GM23338 (cell line): ENCODE measurements at regions not wholly inside any gene's neighbourhood (a gene's known extent, or its start where the extent isn't known, plus 50 kb on each side); places are given as distances from the start of the nearest gene placed in this dataset.

ENCODE experiments used
- ATAC-seq: fragments of 200-7000 bp; cut with Tn5 transposase; 3 replicates; pipeline ENCODE4 v1.9.1; 2020
- DNase-seq: peaks from one replicate; pipeline ENCODE4 v3.0.0-alpha.2; 2015; ENCODE audit warnings: low spot score
- H2AFZ ChIP-seq: fragments of 200-600 bp; sonication (generic); 2 replicates; pipeline ENCODE4 v1.8.0; 2016; ENCODE audit warnings: antibody characterized with exemption, mild to moderate bottlenecking, moderate library complexity
- H3F3A ChIP-seq: fragments of 200-600 bp; sonication (generic); replicated peaks from 2 replicates; pipeline ENCODE4 v1.8.0; 2017; ENCODE audit warnings: antibody characterized with exemption, mixed run types, low read depth
- H3K27ac ChIP-seq: fragments of 200-600 bp; sonication (generic); 2 replicates; pipeline ENCODE4 v1.6.1; 2016; ENCODE audit warnings: low read depth
- H3K27me3 ChIP-seq: fragments of 200-600 bp; sonication (generic); 2 replicates; pipeline ENCODE4 v1.8.0; 2016; ENCODE audit warnings: mild to moderate bottlenecking, mixed run types, moderate library complexity; ENCODE audit not compliant: insufficient read depth
- H3K36me3 ChIP-seq: fragments of 200-600 bp; sonication (generic); 2 replicates; pipeline ENCODE4 v1.8.0; 2016; ENCODE audit warnings: mild to moderate bottlenecking; ENCODE audit not compliant: insufficient read depth
- H3K4me1 ChIP-seq: fragments of 200-600 bp; sonication (generic); 2 replicates; pipeline ENCODE4 v1.8.0; 2016; ENCODE audit warnings: mild to moderate bottlenecking, moderate library complexity; ENCODE audit not compliant: insufficient read depth
- H3K4me2 ChIP-seq: fragments of 200-600 bp; sonication (generic); 2 replicates; pipeline ENCODE4 v1.7.1; 2017; ENCODE audit warnings: mixed run types
- H3K4me3 ChIP-seq: fragments of 200-600 bp; sonication (generic); 2 replicates; pipeline ENCODE4 v1.6.1; 2016; ENCODE audit warnings: mixed run types
- H3K79me2 ChIP-seq: fragments of 200-600 bp; sonication (generic); replicated peaks from 2 replicates; pipeline ENCODE4 v1.8.0; 2017; ENCODE audit warnings: mild to moderate bottlenecking; ENCODE audit not compliant: insufficient read depth
- H3K9me2 ChIP-seq: fragments of 200-600 bp; sonication (generic); 2 replicates; pipeline ENCODE4 v1.8.0; 2017; ENCODE audit not compliant: insufficient read depth
- H4K20me1 ChIP-seq: fragments of 200-600 bp; sonication (generic); replicated peaks from 2 replicates; pipeline ENCODE4 v1.8.0; 2017; ENCODE audit warnings: mild to moderate bottlenecking; ENCODE audit not compliant: insufficient read depth
- H3K27ac Mint-ChIP-seq: 2 replicates; pipeline ENCODE4 v1.8.0; 2020; ENCODE audit warnings: inconsistent platforms, mild to moderate bottlenecking, moderate library complexity, mixed read lengths
- H3K27me3 Mint-ChIP-seq: 3 replicates; pipeline ENCODE4 v1.8.0; 2022; ENCODE audit warnings: low read depth, mild to moderate bottlenecking, moderate library complexity, mixed read lengths, inconsistent platforms; ENCODE audit not compliant: insufficient read depth, poor library complexity
- H3K36me3 Mint-ChIP-seq: 3 replicates; pipeline ENCODE4 v1.8.0; 2021; ENCODE audit warnings: low read depth, mild to moderate bottlenecking, inconsistent platforms, moderate library complexity, mixed read lengths
- H3K4me1 Mint-ChIP-seq: 3 replicates; pipeline ENCODE4 v1.8.0; 2020; ENCODE audit warnings: mild to moderate bottlenecking, inconsistent platforms, mixed read lengths
- H3K4me3 Mint-ChIP-seq: 3 replicates; pipeline ENCODE4 v1.8.0; 2021; ENCODE audit warnings: moderate library complexity, mild to moderate bottlenecking, inconsistent platforms, mixed read lengths
- H3K9me3 Mint-ChIP-seq: 3 replicates; pipeline ENCODE4 v1.8.0; 2020; ENCODE audit warnings: moderate library complexity, mild to moderate bottlenecking, inconsistent platforms, mixed read lengths
- CREB1 ChIP-seq: fragments of 250-450 bp; sonication (Bioruptor Pico); IDR thresholded peaks from 2 replicates; pipeline ENCODE4 v1.5.0; 2020; ENCODE audit warnings: low read depth, mild to moderate bottlenecking, moderate library complexity
- EZH2 ChIP-seq: fragments of 200-600 bp; sonication (generic); IDR thresholded peaks from one replicate; pipeline ENCODE4 v1.8.0; 2017; ENCODE audit warnings: antibody characterized with exemption, mild to moderate bottlenecking, low read depth; ENCODE audit not compliant: unreplicated experiment
- EZH2phosphoT487 ChIP-seq: fragments of 200-600 bp; sonication (generic); IDR thresholded peaks from one replicate; pipeline ENCODE4 v1.8.1; 2018; ENCODE audit warnings: antibody characterized with exemption; ENCODE audit not compliant: unreplicated experiment
- JUNB ChIP-seq: IDR thresholded peaks from one replicate; pipeline ENCODE4 v1.6.1; 2016; ENCODE audit warnings: antibody characterized with exemption; ENCODE audit not compliant: unreplicated experiment
- NANOG ChIP-seq: IDR thresholded peaks from 2 replicates; pipeline ENCODE4 v1.6.1; 2016; ENCODE audit warnings: antibody characterized with exemption, borderline replicate concordance
- POLR2AphosphoS5 ChIP-seq: IDR thresholded peaks from 2 replicates; pipeline ENCODE4 v1.6.1; 2016; ENCODE audit warnings: antibody characterized with exemption, low read depth
- STAT1 ChIP-seq: IDR thresholded peaks from one replicate; pipeline ENCODE4 v1.6.1; 2016; ENCODE audit warnings: antibody characterized with exemption; ENCODE audit not compliant: unreplicated experiment
- ZNF114 ChIP-seq: fragments of 250-450 bp; sonication (Bioruptor Pico); IDR thresholded peaks from 2 replicates; pipeline ENCODE4 v1.5.0; 2020; ENCODE audit warnings: mild to moderate bottlenecking, moderate library complexity
- ZNF331 ChIP-seq: fragments of 250-450 bp; sonication (Bioruptor Pico); IDR thresholded peaks from 2 replicates; pipeline ENCODE4 v1.5.0; 2020; ENCODE audit warnings: low read depth, mild to moderate bottlenecking, moderate library complexity
- TF ChIP-seq, protein P1 (sequence below): fragments of 250-450 bp; sonication (Bioruptor Pico); IDR thresholded peaks from 2 replicates; pipeline ENCODE4 v1.5.0; 2020; ENCODE audit warnings: mild to moderate bottlenecking, moderate library complexity
- TF ChIP-seq, protein P2 (sequence below): IDR thresholded peaks from 2 replicates; pipeline ENCODE4 v1.6.1; 2016; ENCODE audit warnings: antibody characterized with exemption
- TF ChIP-seq, protein P3 (sequence below): IDR thresholded peaks from one replicate; pipeline ENCODE4 v1.6.1; 2018; ENCODE audit warnings: antibody characterized with exemption; ENCODE audit not compliant: unreplicated experiment
- TF ChIP-seq, protein P4 (sequence below), 2 experiments: fragments of 200-600 bp in 1 of 2; sonication (generic) in 1 of 2; conservative IDR thresholded peaks; 2 replicates each; pipeline versions ENCODE4 v1.5.1 to v1.6.1; 2016 to 2017; ENCODE audit warnings: antibody characterized with exemption in 2 of 2, low read depth in 2 of 2, mild to moderate bottlenecking in 2 of 2, moderate library complexity in 1 of 2

DNA sequence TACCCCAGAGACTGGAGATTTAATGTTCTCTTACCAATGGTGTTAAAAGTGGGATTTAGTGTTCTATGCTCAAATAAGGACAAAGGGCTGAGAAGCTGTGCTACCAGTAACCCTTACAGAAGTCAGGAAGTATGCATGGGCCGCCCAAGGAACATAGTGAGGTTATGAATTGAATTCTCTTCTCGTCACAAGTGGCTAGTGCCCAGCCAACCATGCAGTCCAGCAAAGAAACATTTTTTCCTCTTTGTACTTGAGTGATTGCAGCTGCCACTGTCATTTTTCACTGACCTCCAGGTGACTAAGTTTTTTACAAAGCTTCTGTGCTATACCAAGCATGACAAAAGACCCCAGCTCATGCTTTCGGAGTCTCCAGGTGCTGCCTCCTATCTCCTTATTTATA, 110.6 kb upstream of the DCBLD2 start:
- no peak overlapping the region for H3K27ac ChIP-seq
- Mint-ChIP-seq H3K9me3 (no peaks in the 10 kb centered on the region), H3K27me3 (no peaks in the 10 kb centered on the region), H3K36me3 (no peaks in the 10 kb centered on the region), H3K4me1 (no peaks in the 10 kb centered on the region), H3K4me3 (no peak overlapping the region), H3K27ac (no peak overlapping the region)
- H3K4me1 ChIP-seq: no peaks in the 10 kb centered on the region
- no peak overlapping the region for H3K4me2 ChIP-seq
- no peaks in the 10 kb centered on the region for H3F3A ChIP-seq
- DNase-seq (no peak), ATAC-seq (no peak)
- peaks cover 4% of the 10 kb centered on the region; the same call in 1 of the 2 replicates for H3K9me2 ChIP-seq
- H3K79me2 ChIP-seq: no peaks in the 10 kb centered on the region
- no peak overlapping the region for H3K4me3 ChIP-seq
- no peaks in the 10 kb centered on the region for H4K20me1 ChIP-seq
- H3K36me3 ChIP-seq: no peaks in the 10 kb centered on the region
- H2AFZ ChIP-seq: no peak overlapping the region
- no peak for TF ChIP-seq NANOG
- TF ChIP-seq, protein P1, sequence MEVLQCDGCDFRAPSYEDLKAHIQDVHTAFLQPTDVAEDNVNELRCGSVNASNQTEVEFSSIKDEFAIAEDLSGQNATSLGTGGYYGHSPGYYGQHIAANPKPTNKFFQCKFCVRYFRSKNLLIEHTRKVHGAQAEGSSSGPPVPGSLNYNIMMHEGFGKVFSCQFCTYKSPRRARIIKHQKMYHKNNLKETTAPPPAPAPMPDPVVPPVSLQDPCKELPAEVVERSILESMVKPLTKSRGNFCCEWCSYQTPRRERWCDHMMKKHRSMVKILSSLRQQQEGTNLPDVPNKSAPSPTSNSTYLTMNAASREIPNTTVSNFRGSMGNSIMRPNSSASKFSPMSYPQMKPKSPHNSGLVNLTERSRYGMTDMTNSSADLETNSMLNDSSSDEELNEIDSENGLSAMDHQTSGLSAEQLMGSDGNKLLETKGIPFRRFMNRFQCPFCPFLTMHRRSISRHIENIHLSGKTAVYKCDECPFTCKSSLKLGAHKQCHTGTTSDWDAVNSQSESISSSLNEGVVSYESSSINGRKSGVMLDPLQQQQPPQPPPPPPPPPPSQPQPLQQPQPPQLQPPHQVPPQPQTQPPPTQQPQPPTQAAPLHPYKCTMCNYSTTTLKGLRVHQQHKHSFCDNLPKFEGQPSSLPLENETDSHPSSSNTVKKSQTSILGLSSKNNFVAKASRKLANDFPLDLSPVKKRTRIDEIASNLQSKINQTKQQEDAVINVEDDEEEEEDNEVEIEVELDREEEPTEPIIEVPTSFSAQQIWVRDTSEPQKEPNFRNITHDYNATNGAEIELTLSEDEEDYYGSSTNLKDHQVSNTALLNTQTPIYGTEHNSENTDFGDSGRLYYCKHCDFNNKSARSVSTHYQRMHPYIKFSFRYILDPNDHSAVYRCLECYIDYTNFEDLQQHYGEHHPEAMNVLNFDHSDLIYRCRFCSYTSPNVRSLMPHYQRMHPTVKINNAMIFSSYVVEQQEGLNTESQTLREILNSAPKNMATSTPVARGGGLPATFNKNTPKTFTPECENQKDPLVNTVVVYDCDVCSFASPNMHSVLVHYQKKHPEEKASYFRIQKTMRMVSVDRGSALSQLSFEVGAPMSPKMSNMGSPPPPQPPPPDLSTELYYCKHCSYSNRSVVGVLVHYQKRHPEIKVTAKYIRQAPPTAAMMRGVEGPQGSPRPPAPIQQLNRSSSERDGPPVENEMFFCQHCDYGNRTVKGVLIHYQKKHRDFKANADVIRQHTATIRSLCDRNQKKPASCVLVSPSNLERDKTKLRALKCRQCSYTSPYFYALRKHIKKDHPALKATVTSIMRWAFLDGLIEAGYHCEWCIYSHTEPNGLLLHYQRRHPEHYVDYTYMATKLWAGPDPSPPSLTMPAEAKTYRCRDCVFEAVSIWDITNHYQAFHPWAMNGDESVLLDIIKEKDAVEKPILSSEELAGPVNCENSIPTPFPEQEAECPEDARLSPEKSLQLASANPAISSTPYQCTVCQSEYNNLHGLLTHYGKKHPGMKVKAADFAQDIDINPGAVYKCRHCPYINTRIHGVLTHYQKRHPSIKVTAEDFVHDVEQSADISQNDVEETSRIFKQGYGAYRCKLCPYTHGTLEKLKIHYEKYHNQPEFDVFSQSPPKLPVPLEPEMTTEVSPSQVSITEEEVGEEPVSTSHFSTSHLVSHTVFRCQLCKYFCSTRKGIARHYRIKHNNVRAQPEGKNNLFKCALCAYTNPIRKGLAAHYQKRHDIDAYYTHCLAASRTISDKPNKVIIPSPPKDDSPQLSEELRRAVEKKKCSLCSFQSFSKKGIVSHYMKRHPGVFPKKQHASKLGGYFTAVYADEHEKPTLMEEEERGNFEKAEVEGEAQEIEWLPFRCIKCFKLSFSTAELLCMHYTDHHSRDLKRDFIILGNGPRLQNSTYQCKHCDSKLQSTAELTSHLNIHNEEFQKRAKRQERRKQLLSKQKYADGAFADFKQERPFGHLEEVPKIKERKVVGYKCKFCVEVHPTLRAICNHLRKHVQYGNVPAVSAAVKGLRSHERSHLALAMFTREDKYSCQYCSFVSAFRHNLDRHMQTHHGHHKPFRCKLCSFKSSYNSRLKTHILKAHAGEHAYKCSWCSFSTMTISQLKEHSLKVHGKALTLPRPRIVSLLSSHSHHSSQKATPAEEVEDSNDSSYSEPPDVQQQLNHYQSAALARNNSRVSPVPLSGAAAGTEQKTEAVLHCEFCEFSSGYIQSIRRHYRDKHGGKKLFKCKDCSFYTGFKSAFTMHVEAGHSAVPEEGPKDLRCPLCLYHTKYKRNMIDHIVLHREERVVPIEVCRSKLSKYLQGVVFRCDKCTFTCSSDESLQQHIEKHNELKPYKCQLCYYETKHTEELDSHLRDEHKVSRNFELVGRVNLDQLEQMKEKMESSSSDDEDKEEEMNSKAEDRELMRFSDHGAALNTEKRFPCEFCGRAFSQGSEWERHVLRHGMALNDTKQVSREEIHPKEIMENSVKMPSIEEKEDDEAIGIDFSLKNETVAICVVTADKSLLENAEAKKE: no peak
- no peak for TF ChIP-seq CREB1
- TF ChIP-seq EZH2: no peak
- TF ChIP-seq ZNF114 (CRISPR knock-in tag): no peak
- TF ChIP-seq STAT1: no peak
- no peak for TF ChIP-seq POLR2AphosphoS5
- TF ChIP-seq, protein P2, sequence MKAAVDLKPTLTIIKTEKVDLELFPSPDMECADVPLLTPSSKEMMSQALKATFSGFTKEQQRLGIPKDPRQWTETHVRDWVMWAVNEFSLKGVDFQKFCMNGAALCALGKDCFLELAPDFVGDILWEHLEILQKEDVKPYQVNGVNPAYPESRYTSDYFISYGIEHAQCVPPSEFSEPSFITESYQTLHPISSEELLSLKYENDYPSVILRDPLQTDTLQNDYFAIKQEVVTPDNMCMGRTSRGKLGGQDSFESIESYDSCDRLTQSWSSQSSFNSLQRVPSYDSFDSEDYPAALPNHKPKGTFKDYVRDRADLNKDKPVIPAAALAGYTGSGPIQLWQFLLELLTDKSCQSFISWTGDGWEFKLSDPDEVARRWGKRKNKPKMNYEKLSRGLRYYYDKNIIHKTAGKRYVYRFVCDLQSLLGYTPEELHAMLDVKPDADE: no peak
- no peak for TF ChIP-seq JUNB
- TF ChIP-seq ZNF331 (CRISPR knock-in tag): no peak
- no peak for TF ChIP-seq EZH2phosphoT487
- TF ChIP-seq, protein P3, sequence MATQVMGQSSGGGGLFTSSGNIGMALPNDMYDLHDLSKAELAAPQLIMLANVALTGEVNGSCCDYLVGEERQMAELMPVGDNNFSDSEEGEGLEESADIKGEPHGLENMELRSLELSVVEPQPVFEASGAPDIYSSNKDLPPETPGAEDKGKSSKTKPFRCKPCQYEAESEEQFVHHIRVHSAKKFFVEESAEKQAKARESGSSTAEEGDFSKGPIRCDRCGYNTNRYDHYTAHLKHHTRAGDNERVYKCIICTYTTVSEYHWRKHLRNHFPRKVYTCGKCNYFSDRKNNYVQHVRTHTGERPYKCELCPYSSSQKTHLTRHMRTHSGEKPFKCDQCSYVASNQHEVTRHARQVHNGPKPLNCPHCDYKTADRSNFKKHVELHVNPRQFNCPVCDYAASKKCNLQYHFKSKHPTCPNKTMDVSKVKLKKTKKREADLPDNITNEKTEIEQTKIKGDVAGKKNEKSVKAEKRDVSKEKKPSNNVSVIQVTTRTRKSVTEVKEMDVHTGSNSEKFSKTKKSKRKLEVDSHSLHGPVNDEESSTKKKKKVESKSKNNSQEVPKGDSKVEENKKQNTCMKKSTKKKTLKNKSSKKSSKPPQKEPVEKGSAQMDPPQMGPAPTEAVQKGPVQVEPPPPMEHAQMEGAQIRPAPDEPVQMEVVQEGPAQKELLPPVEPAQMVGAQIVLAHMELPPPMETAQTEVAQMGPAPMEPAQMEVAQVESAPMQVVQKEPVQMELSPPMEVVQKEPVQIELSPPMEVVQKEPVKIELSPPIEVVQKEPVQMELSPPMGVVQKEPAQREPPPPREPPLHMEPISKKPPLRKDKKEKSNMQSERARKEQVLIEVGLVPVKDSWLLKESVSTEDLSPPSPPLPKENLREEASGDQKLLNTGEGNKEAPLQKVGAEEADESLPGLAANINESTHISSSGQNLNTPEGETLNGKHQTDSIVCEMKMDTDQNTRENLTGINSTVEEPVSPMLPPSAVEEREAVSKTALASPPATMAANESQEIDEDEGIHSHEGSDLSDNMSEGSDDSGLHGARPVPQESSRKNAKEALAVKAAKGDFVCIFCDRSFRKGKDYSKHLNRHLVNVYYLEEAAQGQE: no peak
- TF ChIP-seq, protein P4, sequence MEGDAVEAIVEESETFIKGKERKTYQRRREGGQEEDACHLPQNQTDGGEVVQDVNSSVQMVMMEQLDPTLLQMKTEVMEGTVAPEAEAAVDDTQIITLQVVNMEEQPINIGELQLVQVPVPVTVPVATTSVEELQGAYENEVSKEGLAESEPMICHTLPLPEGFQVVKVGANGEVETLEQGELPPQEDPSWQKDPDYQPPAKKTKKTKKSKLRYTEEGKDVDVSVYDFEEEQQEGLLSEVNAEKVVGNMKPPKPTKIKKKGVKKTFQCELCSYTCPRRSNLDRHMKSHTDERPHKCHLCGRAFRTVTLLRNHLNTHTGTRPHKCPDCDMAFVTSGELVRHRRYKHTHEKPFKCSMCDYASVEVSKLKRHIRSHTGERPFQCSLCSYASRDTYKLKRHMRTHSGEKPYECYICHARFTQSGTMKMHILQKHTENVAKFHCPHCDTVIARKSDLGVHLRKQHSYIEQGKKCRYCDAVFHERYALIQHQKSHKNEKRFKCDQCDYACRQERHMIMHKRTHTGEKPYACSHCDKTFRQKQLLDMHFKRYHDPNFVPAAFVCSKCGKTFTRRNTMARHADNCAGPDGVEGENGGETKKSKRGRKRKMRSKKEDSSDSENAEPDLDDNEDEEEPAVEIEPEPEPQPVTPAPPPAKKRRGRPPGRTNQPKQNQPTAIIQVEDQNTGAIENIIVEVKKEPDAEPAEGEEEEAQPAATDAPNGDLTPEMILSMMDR (conservative IDR thresholded peaks at IDR 0.05; ENCODE audit: low read depth in 2 of 2): no peak
- no peaks in the 10 kb centered on the region for H3K27me3 ChIP-seq
